K562 (cell line): ENCODE measurements at regions not wholly inside any gene's neighbourhood (a gene's known extent, or its start where the extent isn't known, plus 50 kb on each side); places are given as distances from the start of the nearest gene placed in this dataset.

Experiments
- ARID3A ChIP-seq: IDR thresholded peaks from 2 replicates; pipeline ENCODE4 v1.6.1; 2012; ENCODE audit warnings: low read depth, low read length, improper control_type of control experiment, borderline replicate concordance
- BHLHE40 ChIP-seq: IDR thresholded peaks from 2 replicates; pipeline ENCODE4 v1.6.1; 2011; ENCODE audit warnings: low read length, improper control_type of control experiment
- CTCF ChIP-seq, 3 experiments: IDR thresholded peaks in 2 of 3; conservative IDR thresholded peaks in 1 of 3; 2 replicates each; pipeline ENCODE4 v1.5.1; 2011 to 2012; ENCODE audit warnings: low read length in 3 of 3, mild to moderate bottlenecking in 3 of 3, control low read depth in 2 of 3, improper control_type of control experiment in 1 of 3, inconsistent platforms in 1 of 3, low read depth in 1 of 3, mixed read lengths in 1 of 3, moderate library complexity in 1 of 3; ENCODE audit not compliant: insufficient read depth in 2 of 3
- E2F4 ChIP-seq: sonication (generic); formaldehyde crosslinking; IDR thresholded peaks from 2 replicates; pipeline ENCODE4 v1.8.0; 2022; ENCODE audit warnings: mild to moderate bottlenecking, low read depth, missing genetic modification reagents
- FOXP1 ChIP-seq: sonication (generic); formaldehyde crosslinking; IDR thresholded peaks from 2 replicates; pipeline ENCODE4 v1.8.0; 2022; ENCODE audit warnings: mild to moderate bottlenecking, missing genetic modification reagents
- NRF1 ChIP-seq, 2 experiments: fragments of 450-650 bp; IDR thresholded peaks in 1 of 2; conservative IDR thresholded peaks in 1 of 2; 2 replicates each; pipeline ENCODE4 v1.6.1; 2014; ENCODE audit warnings: mild to moderate bottlenecking in 2 of 2
- OTX1 ChIP-seq: fragments of 450-650 bp; formaldehyde crosslinking; IDR thresholded peaks from 2 replicates; pipeline ENCODE4 v1.4.0; 2022; ENCODE audit warnings: mild to moderate bottlenecking
- ZNF197 ChIP-seq: fragments of 200-800 bp; sonication (Bioruptor generic); IDR thresholded peaks from 2 replicates; pipeline ENCODE4 v1.6.1; 2016; ENCODE audit warnings: low read depth, missing genetic modification characterization, missing compliant biosample characterization
- ZNF263 ChIP-seq: sonication (generic); formaldehyde crosslinking; IDR thresholded peaks from 2 replicates; pipeline ENCODE4 v1.8.0; 2022; ENCODE audit warnings: mild to moderate bottlenecking, missing genetic modification reagents, borderline replicate concordance

GRCh38 chr10:8489232-8489631, 434.7 kb downstream of the GATA3 start:
- TF ChIP-seq BHLHE40 (no peak), ARID3A (no peak), FOXP1 (no peak), ZNF263 (CRISPR knock-in tag) (no peak), ZNF197 (CRISPR knock-in tag) (no peak), E2F4 (CRISPR knock-in tag) (no peak), NRF1 (conservative IDR thresholded peaks at IDR 0.05 in 1 of 2, IDR thresholded peaks at IDR 0.05 in 1 of 2) (no peak), OTX1 (CRISPR knock-in tag) (no peak), CTCF (IDR thresholded peaks at IDR 0.05 in 2 of 3, conservative IDR thresholded peaks at IDR 0.05 in 1 of 3; ENCODE audit: insufficient read depth in 2 of 3, low read depth in 1 of 3, low read length in 3 of 3) (no peak)
